Spleen (tissue), 11 donors: ENCODE measurements at regions not wholly inside any gene's neighbourhood (a gene's known extent, or its start where the extent isn't known, plus 50 kb on each side); places are given as distances from the start of the nearest gene placed in this dataset.

Experiments used
- DNase-seq: peaks from one replicate; pipeline ENCODE4 v3.0.0-alpha.2; 2020
- H3K27ac ChIP-seq, 8 donors: fragments of 200-600 bp; sonication (generic) in 7 of 8; 1 replicate in 4 of 8; 2 replicates in 4 of 8; pipeline versions ENCODE4 v1.5.0 to v1.8.0; 2016 to 2021; ENCODE audit warnings: inconsistent platforms in 4 of 8, mild to moderate bottlenecking in 4 of 8, moderate library complexity in 1 of 8
- H3K27me3 ChIP-seq, 7 donors: fragments of 200-600 bp; sonication (generic) in 6 of 7; replicated peaks in 1 of 7; 1 replicate in 4 of 7; 2 replicates in 3 of 7; pipeline versions ENCODE4 v1.5.0 to v1.8.0; 2016 to 2021; ENCODE audit warnings: inconsistent platforms in 3 of 7, mild to moderate bottlenecking in 1 of 7
- H3K36me3 ChIP-seq, 6 donors: fragments of 200-600 bp; sonication (generic) in 5 of 6; 1 replicate in 4 of 6; 2 replicates in 2 of 6; pipeline versions ENCODE4 v1.5.0 to v1.8.0; 2016 to 2021; ENCODE audit warnings: inconsistent platforms in 2 of 6
- H3K4me1 ChIP-seq, 6 donors: fragments of 200-600 bp; sonication (generic) in 5 of 6; 1 replicate in 3 of 6; 2 replicates in 3 of 6; pipeline versions ENCODE4 v1.5.0 to v1.8.0; 2016 to 2021; ENCODE audit warnings: inconsistent platforms in 3 of 6
- H3K4me3 ChIP-seq, 8 donors: fragments of 200-600 bp; sonication (generic) in 7 of 8; 1 replicate in 4 of 8; 2 replicates in 4 of 8; pipeline versions ENCODE4 v1.5.0 to v1.8.0; 2016 to 2021; ENCODE audit warnings: inconsistent platforms in 4 of 8, mild to moderate bottlenecking in 4 of 8, moderate library complexity in 2 of 8
- H3K9me3 ChIP-seq, 8 donors: fragments of 200-600 bp; sonication (generic) in 7 of 8; 1 replicate in 4 of 8; 2 replicates in 4 of 8; pipeline versions ENCODE4 v1.5.0 to v1.8.0; 2016 to 2021; ENCODE audit warnings: inconsistent platforms in 4 of 8
- POLR2A ChIP-seq, 3 donors: fragments of 450-650 bp; IDR thresholded peaks; one replicate each; pipeline ENCODE4 v1.5.1; 2017; ENCODE audit warnings: antibody characterized with exemption in 3 of 3, mild to moderate bottlenecking in 1 of 3
- POLR2AphosphoS5 ChIP-seq, 3 donors: sonication (generic); formaldehyde crosslinking; IDR thresholded peaks; one replicate each; pipeline ENCODE4 v1.5.1; 2017; ENCODE audit warnings: antibody characterized with exemption in 3 of 3
- WGBS, 5 donors: extraction: QIAGEN DNeasy Blood & Tissue Kit in 3 of 5; methylation state at CpG; one replicate each; pipeline versions ENCODE4 v1.1.5 to v1.1.7; 2013 to 2018; 5-methylcytosine and 5-hydroxymethylcytosine counted together
- intact Hi-C: fragments of 100-400 bp; cut with DNase I; formaldehyde crosslinking; loops from one replicate; pipeline ENCODE4 v1.15.0; 2023; ENCODE audit warnings: low total_unique reads
- TF ChIP-seq, protein P1 (sequence below), 11 experiments: fragments of 200-600 bp in 7 of 11; fragments of 450-650 bp in 4 of 11; sonication (generic) in 4 of 11; IDR thresholded peaks in 8 of 11; conservative IDR thresholded peaks in 3 of 11; 1 replicate in 7 of 11; 2 replicates in 4 of 11; pipeline versions ENCODE4 v1.4.0 to v1.8.0; 2016 to 2021; ENCODE audit warnings: antibody characterized with exemption in 11 of 11, inconsistent platforms in 4 of 11, mild to moderate bottlenecking in 1 of 11
- donor health status: healthy with polysubstance abuse.
- donor health status: DM: no; HTN: no; CAD: no; lungs with moderate emphysema.
- donor health status: DM: no; HTN: no; CAD: no.
- donor health status: Bipolar disorder and iron deficiency.
- donor health status: healthy.
- donor health status: DM: no; HTN: no; CAD: no.
- donor health status: DM: yes; HTN: yes; CAD: no.

- Histone ChIP-seq H3K4me3 (no peak overlapping the region), H3K27me3 (peaks cover 0 to 55% (median 0%) of the 10 kb centered on the region in 7 donors), H3K4me1 (no peaks in the 10 kb centered on the region), H3K9me3 (peaks cover 0 to 4% (median 0%) of the 10 kb centered on the region in 8 donors), H3K27ac (no peak overlapping the region), H3K36me3 (no peaks in the 10 kb centered on the region)
- WGBS, 5 donors: 39 to 49% (median 41%) methylated on average over 9 to 14 of the region's 14 CpGs
- DNase-seq: no peak
- intact Hi-C loops: no loop called here
- TF ChIP-seq POLR2A (IDR thresholded peaks at IDR 0.05): no peak
- TF ChIP-seq, protein P1, sequence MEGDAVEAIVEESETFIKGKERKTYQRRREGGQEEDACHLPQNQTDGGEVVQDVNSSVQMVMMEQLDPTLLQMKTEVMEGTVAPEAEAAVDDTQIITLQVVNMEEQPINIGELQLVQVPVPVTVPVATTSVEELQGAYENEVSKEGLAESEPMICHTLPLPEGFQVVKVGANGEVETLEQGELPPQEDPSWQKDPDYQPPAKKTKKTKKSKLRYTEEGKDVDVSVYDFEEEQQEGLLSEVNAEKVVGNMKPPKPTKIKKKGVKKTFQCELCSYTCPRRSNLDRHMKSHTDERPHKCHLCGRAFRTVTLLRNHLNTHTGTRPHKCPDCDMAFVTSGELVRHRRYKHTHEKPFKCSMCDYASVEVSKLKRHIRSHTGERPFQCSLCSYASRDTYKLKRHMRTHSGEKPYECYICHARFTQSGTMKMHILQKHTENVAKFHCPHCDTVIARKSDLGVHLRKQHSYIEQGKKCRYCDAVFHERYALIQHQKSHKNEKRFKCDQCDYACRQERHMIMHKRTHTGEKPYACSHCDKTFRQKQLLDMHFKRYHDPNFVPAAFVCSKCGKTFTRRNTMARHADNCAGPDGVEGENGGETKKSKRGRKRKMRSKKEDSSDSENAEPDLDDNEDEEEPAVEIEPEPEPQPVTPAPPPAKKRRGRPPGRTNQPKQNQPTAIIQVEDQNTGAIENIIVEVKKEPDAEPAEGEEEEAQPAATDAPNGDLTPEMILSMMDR (IDR thresholded peaks at IDR 0.05 in 8 of 11, conservative IDR thresholded peaks at IDR 0.05 in 3 of 11): no peak
- no peak for TF ChIP-seq POLR2AphosphoS5 (IDR thresholded peaks at IDR 0.05)
These were observed 197.2 kb downstream of the FOXL1 start for GRCh38 chr16:86775511-86775921.

- WGBS, 5 donors: 65 to 86% (median 82%) methylated on average over 4 of the region's 4 CpGs
- no peaks in the 10 kb centered on the region for H3K9me3 ChIP-seq
- H3K4me1 ChIP-seq: no peaks in the 10 kb centered on the region
- no peaks in the 10 kb centered on the region for H3K36me3 ChIP-seq
- no peak for DNase-seq
- peaks cover 0 to 56% (median 0%) of the 10 kb centered on the region in 7 donors for H3K27me3 ChIP-seq
- H3K27ac ChIP-seq: no peak overlapping the region
- H3K4me3 ChIP-seq: no peak overlapping the region
- intact Hi-C loops: no loop called here
- TF ChIP-seq POLR2AphosphoS5 (IDR thresholded peaks at IDR 0.05) (no peak), POLR2A (IDR thresholded peaks at IDR 0.05) (no peak)
- TF ChIP-seq, protein P1 (IDR thresholded peaks at IDR 0.05 in 8 of 11, conservative IDR thresholded peaks at IDR 0.05 in 3 of 11): no peak
These were observed 199.1 kb downstream of the FOXL1 start for GRCh38 chr16:86777381-86777946.

DNA sequence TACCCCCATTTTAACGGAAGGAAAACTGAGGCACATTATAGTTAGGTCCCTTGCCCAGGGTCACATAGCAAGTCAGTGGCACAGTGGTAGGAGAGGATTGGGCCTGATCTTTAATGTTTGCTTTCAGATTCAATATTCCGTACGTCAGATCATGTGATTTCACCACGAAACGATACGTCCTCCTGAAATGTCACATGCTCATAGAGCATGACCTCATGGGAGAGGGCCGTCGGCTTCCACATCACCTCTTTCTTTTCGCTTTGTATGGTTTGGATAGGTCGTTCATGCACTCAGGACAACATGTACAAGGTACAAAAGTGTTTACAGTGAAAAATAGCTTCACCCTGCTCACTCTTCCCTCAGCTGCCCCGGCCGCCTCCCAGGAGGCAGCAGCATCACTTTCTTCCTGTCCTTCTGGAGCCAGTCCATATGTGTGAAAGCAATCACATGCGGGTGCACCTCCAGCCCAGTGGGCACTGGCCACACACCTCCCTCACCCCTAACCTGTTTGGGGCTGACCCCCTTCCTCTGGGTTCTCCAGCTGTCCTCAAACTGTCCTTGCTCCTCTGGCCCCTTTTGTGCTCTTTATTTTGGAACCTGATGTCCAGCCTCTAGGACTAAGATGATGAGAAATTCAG is 199.9 kb downstream of the FOXL1 start:
- no peaks in the 10 kb centered on the region for H3K36me3 ChIP-seq
- intact Hi-C loops: no loop called here
- no peak overlapping the region for H3K27ac ChIP-seq
- no peaks in the 10 kb centered on the region for H3K9me3 ChIP-seq
- TF ChIP-seq, protein P1 (IDR thresholded peaks at IDR 0.05 in 8 of 11, conservative IDR thresholded peaks at IDR 0.05 in 3 of 11): no peak
- TF ChIP-seq POLR2AphosphoS5 (IDR thresholded peaks at IDR 0.05): no peak
- no peak for TF ChIP-seq POLR2A (IDR thresholded peaks at IDR 0.05)
- 62 to 76% (median 69%) methylated on average over 13 of the region's 13 CpGs for WGBS, 5 donors
- H3K27me3 ChIP-seq: peaks cover 0 to 52% (median 0%) of the 10 kb centered on the region in 7 donors
- H3K4me1 ChIP-seq: no peaks in the 10 kb centered on the region
- no peak overlapping the region for H3K4me3 ChIP-seq
- no peak for DNase-seq

- Histone ChIP-seq H3K27me3 (peaks cover 0 to 50% (median 0%) of the 10 kb centered on the region in 7 donors), H3K4me3 (no peak overlapping the region), H3K36me3 (no peaks in the 10 kb centered on the region), H3K27ac (no peak overlapping the region), H3K4me1 (no peaks in the 10 kb centered on the region), H3K9me3 (no peaks in the 10 kb centered on the region)
- DNase-seq: no peak
- TF ChIP-seq POLR2A (IDR thresholded peaks at IDR 0.05): no peak
- TF ChIP-seq POLR2AphosphoS5 (IDR thresholded peaks at IDR 0.05): no peak
- intact Hi-C loops: no loop called here
- 64 to 80% (median 72%) methylated on average over 9 of the region's 9 CpGs for WGBS, 5 donors
These were observed 200.6 kb downstream of the FOXL1 start for GRCh38 chr16:86778978-86779377.
